CD4-positive, alpha-beta T cell treated with Interleukin-17A for 1 hour (primary cell): ENCODE measurements at regions not wholly inside any gene's neighbourhood (a gene's known extent, or its start where the extent isn't known, plus 50 kb on each side); places are given as distances from the start of the nearest gene placed in this dataset.

Experiments
- DNase-seq: peaks from one replicate; pipeline ENCODE4 v3.0.0-alpha.2; 2020

DNA sequence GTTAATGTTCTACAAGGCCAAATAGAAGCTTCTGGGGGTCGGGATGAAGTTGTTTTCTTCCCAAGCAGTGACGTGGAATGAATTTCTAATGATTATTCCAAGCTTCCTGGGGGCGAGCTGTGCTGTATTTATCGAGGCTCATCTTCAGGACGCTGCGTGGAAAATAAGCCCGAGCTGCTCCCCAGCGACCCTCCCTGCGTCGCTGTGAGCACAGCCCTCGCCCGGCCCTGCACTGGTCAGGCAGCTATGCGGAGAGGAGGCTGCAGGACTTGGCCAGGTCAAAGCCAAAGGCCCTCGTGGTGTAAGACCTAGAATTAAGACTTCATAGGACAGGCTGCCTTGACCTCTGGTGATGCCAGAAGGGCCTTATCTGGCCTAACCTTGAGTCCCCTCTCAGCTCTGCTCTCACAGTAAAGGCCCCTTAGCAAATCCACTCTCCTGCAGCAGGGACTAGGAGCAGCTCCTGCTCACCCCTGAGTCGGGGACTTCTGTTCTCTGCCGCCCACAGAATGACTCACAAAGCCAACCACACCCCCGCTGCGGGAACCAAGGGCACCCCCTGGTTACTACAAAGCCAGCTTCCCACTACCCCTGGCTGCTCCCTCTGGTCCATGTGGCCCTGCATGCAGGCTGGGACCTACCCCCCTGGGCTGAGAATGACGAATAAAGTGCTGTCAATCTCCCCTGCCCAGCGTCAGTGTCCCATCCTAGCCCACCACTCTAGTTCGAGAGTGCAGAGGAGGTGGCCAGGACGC lies 501.6 kb downstream of the TCERG1L start:
- DNase-seq = no peak

DNA sequence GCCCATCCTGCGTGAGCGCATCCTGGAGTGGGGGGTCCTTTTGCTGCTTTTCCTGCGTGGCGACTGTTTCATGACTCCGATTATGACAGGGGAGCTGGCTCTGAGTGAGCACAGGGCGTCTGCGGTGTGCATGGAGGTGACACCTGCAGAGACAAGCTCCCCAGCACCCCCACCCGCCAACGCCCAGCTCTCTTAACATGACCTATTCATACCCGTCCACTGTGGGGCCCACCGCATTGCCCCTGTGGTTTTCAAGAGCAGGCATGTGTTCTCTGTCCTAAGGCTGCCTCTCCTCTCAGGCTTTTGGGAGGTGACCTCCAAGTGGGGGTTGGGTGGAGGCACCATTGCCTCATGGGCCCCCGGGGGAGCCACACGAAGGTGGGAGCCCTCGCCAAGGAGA lies 500.7 kb downstream of the TCERG1L start:
- DNase-seq = no peak

DNA sequence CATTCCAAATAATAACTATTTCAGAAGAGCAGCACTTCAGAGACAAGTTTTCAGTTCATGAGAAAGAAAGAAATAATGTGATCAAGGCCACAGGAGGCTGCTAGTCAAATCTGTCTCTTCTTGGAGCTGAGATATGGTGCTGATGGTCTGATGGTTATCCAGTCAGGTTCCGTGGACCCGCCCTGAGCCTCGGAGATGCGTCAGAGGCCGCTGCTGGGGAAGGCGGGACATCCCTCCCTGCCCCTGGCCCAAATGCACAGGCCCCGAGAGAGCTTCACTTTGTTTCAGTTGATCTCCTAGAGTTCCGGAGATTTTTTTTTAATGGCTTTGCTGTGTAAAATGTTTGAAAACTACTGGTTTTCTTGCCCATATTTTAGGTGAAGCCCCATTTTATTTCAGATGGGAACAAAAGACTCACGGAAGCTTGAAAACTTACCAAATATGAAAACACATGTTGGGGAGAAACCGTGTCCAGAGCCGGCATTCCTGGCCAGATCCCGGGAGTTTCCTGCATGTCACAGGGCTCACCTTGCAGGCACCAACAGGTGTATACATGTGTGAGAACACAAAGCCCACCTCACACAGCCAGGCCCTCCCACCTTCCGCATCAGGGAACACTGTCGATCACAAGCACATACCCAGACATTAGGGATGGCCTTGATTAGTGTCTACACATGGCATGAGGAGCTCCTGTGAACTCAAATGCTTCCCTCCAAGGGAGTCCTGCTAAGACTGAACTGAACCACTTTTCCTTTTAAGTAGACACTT lies 499.0 kb downstream of the TCERG1L start:
- DNase-seq = no peak

DNA sequence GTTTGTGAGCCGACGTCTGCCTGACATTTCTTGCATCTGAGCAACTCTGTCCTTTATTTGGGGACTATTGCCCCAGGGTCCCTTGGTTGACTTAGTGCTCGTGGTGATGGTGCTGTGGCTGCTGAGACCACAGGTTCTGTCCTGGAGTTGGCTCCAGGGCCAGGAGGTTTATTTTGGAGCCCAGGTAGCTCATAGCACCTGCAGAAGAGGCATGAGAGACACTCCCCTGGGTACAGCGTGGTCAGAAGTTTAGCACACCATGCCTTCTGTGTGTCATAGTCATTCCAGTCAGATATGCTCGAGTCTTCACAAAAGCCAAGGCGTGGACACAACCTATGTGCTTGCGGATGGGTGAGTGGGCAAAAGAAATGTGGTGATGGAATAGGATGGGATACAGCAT lies 496.9 kb downstream of the TCERG1L start:
- DNase-seq = no peak

DNA sequence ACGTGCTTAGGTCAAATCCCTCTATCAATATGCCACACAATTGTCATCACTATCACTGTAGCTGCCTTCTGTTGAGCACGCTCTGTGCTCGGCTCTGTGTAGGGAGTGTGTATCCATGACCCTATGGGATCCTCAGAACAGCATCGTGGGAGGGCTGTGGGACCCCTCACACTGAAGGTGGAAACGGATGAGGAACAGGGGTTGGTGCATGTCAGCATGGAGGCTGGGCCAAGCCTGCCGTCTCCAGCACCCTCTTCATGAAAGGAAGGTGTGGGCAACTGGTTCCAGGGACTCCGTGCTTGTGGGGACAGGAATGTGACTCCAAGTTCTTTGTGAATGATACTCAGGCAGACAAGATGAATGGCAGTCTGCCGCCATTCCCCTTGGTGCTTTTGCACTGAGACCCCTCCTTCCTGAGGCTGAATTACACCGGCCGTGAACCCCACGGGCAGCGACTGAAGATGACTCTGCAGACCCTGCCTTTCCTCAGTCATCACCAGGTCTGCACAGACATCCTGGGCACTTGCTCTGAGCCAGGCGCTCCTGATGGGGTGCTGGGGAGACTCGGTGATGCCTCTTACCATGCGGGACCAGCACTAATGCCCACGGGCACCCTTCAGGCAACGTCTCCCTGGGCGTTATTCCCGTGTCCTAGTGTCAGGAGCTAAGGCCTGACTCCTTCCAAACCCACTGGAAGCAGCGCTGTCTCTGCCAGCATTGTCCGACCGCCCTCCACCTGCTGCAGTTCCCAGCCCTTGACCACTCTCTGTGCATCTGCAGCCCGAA lies 495.2 kb downstream of the TCERG1L start:
- no peak for DNase-seq

DNA sequence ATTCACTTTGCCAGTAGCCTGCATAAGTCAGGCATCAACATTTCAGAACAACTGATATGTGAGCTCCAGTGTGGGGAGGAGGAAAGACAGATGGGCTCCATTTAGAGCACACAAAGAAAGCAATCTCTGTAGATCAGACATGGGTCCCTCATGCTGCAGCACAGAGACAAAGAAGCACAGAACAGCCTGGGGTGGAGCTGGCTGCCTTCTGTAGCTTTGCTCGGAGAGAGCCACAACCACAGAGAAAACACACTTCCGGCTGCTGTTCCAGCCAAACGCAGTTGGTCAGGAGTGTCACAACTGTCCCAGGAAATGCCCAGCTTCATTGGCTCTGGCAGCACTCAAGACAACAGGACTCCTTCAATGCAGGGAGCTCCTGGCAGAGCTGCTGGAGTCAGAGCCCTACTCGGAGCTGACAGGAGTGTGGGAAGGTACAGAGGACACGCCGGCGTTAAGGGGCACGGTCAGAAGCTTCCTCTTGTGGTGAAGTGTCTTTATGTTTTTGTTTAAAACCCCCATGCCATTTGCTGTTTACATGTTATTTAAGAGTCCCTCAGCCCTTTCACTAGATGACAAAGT lies 494.4 kb downstream of the TCERG1L start:
- DNase-seq = no peak

DNA sequence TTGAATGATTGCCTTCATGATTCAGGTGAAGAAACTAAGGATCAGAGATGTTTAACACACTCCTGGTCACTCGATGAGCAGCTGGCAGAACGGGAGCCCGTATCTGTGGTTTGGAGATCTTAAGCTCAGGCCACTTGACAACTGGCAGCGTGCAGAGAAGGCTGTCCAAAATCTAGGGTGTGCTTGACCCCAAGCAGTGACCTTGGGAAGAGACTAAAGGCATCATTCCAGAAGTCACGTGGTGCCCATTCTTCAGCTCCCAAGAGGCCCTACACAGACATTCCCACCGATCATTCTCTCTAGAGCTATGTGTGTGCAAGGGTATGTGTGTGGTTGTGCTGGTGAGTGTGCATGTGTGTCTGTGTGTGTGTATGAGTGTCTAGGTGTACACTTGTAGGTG lies 493.8 kb downstream of the TCERG1L start:
- DNase-seq = no peak

DNA sequence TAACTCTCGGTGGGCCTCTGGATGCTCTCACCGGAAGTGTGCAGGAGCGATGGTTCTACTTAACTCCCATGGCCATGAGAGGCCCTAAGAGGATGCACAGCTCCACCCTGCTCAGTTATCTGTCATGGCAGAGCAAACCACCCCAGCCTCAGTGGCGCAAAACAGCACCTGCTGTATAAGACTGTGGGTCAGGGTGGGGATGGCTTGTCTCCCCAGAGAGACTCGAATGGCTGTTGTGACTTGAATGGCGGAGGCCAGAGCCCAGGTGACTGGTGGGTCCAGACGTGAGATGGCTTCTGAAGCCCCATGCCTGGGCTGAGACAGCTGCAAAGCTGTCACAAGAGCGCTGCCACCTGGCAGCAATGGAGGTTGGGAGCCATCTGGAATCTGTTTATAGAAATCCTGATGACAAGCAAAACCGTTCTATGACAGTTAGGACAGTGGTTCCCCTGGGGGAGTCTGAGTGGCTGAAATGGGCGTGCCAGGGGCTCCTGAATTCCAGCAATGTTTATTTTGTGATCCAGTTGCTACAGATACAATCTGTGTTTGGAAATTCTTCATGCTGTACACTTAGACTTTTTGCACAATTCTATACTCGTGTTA lies 490.5 kb downstream of the TCERG1L start:
- DNase-seq = no peak

DNA sequence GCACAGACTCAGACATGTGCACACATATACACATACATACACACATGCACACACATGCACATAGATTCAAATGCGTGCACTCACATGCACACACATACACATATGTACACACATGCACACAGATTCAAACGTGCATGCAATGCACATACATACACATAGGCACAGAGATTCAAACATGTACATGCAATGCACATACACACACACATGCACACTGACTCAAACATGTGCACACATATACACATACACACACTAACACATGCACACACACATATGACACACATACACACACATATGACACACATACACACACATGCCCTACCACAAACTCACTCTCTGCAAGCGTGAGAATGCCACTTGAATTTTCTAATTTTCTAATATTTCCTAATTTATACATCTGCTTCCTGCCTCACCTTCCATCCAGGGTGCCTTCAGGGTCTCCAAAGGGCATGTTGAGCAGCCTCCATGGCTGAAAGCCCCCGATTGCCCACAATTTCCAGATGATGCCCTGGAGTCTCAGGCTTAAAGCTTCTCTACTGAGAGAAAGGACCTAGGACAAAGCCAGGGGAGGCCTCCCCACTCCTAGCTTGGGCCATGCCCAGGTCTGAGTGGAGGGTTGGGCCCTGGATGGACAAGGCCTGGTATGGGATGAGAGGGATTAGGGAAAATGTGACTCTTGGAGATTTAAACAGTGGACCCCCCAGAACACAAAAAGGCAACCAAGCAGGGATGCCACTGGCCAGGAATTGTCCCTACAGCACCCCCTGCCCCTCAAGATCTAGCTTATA lies 487.1 kb downstream of the TCERG1L start:
- DNase-seq = no peak

DNA sequence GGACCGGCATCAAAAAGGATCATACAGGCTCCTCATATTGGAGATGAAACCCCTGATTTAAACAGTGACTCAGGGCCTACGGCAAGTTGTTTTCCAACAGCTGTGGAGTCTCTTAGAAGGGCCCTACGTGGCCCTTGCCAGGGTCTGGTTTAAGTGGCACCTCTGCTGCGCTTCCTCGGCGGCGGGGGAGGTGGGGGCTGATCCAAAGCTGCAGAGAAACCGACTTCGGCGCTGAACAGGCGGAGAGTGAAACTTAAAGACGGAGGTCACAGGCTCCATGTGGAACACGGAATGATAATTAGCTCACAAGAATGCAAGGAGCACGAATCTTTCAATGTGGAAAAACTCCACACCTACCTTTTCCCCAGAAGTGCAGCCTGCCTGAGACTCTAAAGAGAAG lies 477.9 kb downstream of the TCERG1L start:
- DNase-seq = no peak

DNA sequence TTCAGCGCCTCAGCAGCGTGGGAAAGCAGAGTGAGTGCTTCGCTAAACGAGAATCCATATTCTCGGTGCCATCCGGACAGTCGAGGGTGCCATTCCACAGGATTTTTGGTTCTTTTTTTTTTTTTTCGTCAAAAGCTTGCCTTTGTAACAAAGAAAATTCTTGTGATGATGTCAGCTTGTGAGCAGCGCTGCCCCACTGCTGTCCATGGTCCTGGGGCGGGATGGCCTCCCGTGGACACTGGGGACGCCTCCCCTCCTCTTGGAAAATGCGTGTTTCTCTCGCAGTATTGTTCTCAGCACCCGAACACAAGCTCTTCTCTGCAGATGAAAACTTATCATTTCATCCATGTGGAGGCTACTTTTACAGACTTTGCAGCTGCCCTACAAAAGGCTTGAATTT lies 477.4 kb downstream of the TCERG1L start:
- DNase-seq = no peak

DNA sequence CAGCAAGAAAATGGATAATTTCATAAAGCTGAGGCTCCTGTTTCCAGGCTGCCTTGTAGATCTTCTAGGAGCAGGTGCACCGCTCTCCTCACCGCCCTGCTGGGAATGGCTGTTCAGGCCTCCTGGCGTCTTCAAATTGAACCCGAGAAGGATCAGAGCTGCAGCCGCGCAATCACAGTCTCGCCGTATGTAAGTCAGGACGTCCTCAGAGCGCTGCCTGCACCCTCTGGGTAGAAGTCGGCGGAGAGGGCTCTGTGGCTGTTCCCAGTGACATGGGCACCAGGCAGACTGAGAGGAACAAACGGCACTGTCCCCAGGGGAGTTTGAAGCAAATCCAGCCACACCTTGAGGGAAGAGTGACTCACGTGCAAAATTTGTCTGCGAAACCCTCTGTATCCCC lies 476.9 kb downstream of the TCERG1L start:
- no peak for DNase-seq

DNA sequence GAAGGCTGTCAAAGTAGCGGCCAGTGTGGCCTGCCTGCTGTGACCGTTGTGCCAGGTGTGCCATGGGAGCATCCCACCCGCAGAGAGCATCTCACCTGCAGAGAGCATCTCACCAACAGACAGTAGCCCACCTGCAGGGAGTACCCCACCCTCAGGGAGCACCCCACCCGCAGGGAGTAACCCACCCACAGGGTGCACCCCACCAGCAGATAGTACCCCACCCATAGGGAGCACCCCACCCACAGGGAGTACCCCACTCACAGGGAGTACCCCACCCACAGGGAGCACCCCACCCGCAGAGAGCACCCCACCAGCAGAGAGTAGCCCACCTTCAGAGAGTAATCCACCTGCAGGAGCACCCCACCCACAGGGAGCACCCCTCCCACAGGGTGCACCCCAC lies 476.5 kb downstream of the TCERG1L start:
- DNase-seq = no peak

DNA sequence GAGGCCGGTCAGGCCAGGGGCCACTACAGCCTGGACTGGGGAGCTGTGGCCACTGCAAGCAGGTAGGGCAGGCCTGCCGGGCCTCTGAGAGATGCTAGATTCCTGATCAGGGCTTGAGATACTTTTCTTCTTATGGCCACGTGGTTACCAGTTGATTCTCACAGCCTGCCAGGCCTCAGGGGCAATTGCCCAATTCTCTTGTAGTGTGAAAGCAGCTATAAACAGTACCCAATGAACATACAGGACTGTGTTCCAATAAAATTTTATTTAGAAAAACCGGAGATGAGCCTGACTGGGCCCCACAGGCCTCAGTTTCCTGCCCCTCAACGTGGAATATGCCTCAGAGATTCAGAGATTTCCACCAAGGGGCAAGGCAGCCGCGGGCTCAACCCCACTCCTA lies 475.2 kb downstream of the TCERG1L start:
- no peak for DNase-seq

DNA sequence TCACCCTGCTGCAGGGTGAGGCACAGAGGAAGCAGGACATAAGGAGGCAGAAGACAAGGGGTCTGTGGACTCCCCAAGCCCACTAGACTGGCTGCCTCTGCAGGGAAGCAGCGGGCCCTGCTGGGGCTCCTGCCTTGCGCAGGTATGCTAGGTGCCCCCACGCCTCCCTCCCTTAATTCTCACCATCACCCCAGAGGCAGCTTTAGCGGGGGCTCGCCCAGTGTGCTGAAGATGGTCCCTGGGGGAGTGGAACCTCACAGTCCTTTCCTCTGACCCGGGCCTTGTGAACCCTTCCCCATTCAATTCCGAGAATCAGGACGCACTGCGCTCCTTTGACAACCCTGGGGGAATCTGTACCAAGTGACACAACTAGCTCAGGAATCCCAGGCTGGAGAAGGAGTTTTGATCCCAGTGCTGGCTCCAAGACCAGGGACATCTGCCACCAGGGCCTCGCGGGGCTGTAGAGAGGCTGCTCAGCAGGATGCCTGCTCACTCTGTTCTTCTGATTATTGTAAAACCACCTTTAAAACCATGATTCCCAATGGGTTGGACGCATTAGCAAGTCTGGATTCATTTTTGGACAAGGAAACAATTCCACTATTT lies 468.4 kb downstream of the TCERG1L start:
- DNase-seq = no peak

DNA sequence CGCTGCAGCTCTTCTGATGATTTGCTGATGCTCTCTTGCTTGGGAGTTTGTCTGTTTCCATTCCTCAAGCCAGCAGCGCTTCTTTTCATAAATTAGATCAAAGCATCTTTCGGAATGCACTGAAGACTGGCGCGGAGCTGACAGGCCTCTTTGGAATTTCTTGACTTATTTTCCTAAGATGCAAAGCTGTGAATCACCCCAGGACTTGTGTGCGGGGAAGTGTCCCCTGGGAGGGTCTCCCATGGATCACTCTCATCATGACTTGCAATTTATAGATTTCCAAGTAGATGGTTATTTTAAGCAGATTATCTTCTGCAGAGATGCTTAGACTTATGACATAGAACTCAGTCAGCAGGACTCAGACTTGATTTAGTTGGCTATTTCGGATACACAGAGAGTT lies 467.2 kb downstream of the TCERG1L start:
- no peak for DNase-seq

DNA sequence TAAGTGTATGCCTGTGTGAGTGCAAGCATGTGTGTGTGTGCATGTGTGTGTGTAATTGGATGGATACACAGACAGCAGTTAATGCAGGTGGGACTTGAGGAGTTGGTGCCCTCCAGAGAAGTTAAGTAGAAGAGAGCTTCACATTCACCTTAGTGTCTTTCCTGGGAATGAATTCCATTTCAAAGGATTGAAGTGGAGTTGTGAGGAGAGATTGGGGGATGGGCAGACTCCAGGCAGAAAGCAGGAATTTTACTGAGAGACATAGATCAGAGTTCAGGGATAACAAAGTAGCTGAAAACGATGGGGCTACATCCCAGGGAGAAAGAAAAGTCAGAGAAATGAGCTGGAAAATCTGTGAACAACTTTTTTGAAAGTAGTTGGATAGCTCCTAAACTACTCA lies 464.4 kb downstream of the TCERG1L start:
- DNase-seq = no peak

DNA sequence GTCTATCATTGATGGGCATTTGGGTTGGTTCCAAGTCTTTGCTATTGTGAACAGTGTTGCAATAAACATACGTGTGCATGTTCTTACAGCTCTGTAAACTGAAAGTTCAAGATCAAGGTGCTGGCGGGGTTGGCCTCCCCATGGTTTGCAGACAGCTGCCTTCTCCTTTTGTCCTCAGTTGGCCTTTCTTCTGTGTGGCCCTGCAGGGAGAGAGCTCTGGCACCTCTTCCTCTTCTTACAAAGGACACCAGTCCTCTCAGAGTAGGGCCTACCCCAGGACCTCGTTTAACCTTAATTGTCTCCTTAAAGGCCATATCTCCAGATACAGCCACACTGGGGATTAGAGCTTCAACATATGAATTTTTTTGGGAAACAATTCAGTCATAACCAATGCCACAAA lies 462.7 kb downstream of the TCERG1L start:
- no peak for DNase-seq

DNA sequence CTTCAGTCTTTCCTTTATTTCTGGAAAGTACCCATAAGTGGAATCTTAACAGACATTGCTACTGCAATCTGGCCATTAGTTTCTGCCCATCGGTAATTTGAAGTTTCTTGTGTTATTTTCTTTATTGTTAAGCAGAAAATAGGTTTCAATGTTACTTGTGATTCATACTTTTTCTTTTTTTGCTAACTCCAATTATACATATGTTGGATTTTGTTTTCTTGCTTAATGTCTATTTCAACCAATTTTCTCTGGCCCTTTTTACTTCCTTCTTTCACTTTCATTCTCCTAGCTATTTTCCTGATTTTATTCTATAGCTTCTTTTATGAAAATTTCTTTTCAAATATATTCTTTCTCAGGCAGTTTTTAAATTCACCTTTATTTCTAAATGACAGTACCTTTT lies 457.4 kb downstream of the TCERG1L start:
- DNase-seq = no peak

DNA sequence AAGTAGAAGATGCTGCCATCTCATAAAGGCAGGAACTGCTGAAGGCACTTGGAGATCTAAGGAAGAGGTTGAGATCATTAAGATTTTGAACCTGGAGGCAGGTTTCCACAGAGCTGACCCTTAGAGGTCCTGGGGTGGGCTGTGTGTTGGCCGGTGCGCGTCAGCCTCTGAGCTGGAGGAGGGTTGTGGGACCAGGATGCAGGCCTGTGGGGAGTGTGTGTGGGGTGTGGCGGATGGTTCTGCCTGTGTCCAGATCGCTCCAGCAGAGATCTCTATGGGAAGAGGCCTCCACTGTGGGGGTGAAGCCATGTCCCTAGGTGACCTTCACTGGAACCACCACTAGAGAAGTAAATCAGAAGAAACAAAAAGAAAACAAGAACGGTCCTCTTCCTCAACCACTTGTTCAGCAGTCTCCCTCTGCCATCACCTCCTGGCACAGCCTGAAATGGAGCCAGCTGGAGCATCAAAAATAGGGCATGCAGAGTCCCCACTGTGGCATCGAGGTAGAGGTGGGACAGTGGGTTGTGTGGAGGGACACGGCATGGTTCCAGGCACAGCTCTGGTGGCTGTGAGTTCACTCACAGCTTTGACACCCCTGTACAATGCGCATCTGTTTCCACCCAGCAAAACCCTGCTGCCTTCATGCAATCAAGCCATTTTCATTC lies 453.8 kb downstream of the TCERG1L start:
- no peak for DNase-seq

DNA sequence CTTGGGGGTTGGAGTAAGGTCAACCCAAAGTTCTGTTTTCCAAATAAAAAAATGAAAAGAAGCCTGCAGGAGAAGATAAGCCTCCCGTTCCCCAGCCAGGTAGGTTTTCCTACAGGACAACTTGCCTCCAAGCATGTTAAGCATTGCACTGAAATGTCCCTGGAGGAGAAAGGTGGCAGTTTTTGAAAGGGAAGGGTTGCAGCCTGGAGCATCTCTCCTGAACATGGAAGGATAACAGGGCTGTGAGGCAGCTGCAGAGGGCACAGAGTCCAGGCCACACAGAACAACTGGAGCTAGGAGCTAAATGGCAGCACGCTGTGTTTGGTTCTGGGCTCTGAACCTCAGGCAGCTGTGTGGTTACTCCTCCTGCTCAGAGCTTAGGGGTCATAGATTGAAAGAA lies 452.9 kb downstream of the TCERG1L start:
- DNase-seq = no peak
